ENCODE measurements at regions not wholly inside any gene's neighbourhood (a gene's known extent, or its start where the extent isn't known, plus 50 kb on each side); places are given as distances from the start of the nearest gene placed in this dataset.

GRCh38 chr6:92292067-92292466 lies 1127.3 kb downstream of the EPHA7 start:
- H3K4me3 ChIP-seq (ENCODE audit: low read depth, low read length) = no peak overlapping the region
- no peak for DNase-seq (ENCODE audit: low read depth)
- TF ChIP-seq MAX (IDR thresholded peaks at IDR 0.05; ENCODE audit: low read depth, low read length) (no peak), CTCF (IDR thresholded peaks at IDR 0.05; ENCODE audit: low read depth, low read length) (no peak), POLR2A (IDR thresholded peaks at IDR 0.05; ENCODE audit: extremely low read depth, insufficient read length) (no peak), MYC (IDR thresholded peaks at IDR 0.05; ENCODE audit: low read depth, low read length) (no peak)

GRCh38 chr6:92289831-92290230 lies 1129.5 kb downstream of the EPHA7 start:
- no peak overlapping the region for H3K4me3 ChIP-seq (ENCODE audit: low read depth, low read length)
- TF ChIP-seq CTCF (IDR thresholded peaks at IDR 0.05; ENCODE audit: low read depth, low read length) (no peak), MYC (IDR thresholded peaks at IDR 0.05; ENCODE audit: low read depth, low read length) (no peak), MAX (IDR thresholded peaks at IDR 0.05; ENCODE audit: low read depth, low read length) (no peak), POLR2A (IDR thresholded peaks at IDR 0.05; ENCODE audit: extremely low read depth, insufficient read length) (no peak)
- no peak for DNase-seq (ENCODE audit: low read depth)

- no peak for TF ChIP-seq CTCF (IDR thresholded peaks at IDR 0.05; ENCODE audit: low read depth, low read length)
- TF ChIP-seq POLR2A (IDR thresholded peaks at IDR 0.05; ENCODE audit: extremely low read depth, insufficient read length) = no peak
- no peak for TF ChIP-seq MYC (IDR thresholded peaks at IDR 0.05; ENCODE audit: low read depth, low read length)
- TF ChIP-seq MAX (IDR thresholded peaks at IDR 0.05; ENCODE audit: low read depth, low read length) = no peak
- DNase-seq (ENCODE audit: low read depth) = no peak
- H3K4me3 ChIP-seq (ENCODE audit: low read depth, low read length) = no peak overlapping the region
These were observed 1137.7 kb downstream of the EPHA7 start for GRCh38 chr6:92281571-92282076.

GRCh38 chr6:92275150-92275549 lies 1144.2 kb downstream of the EPHA7 start:
- no peak overlapping the region for H3K4me3 ChIP-seq (ENCODE audit: low read depth, low read length)
- DNase-seq (ENCODE audit: low read depth) = no peak
- no peak for TF ChIP-seq CTCF (IDR thresholded peaks at IDR 0.05; ENCODE audit: low read depth, low read length)
- TF ChIP-seq POLR2A (IDR thresholded peaks at IDR 0.05; ENCODE audit: extremely low read depth, insufficient read length) = no peak
- no peak for TF ChIP-seq MAX (IDR thresholded peaks at IDR 0.05; ENCODE audit: low read depth, low read length)
- no peak for TF ChIP-seq MYC (IDR thresholded peaks at IDR 0.05; ENCODE audit: low read depth, low read length)

- no peak overlapping the region for H3K4me3 ChIP-seq (ENCODE audit: low read depth, low read length)
- TF ChIP-seq MYC (IDR thresholded peaks at IDR 0.05; ENCODE audit: low read depth, low read length) (no peak), MAX (IDR thresholded peaks at IDR 0.05; ENCODE audit: low read depth, low read length) (no peak), POLR2A (IDR thresholded peaks at IDR 0.05; ENCODE audit: extremely low read depth, insufficient read length) (no peak), CTCF (IDR thresholded peaks at IDR 0.05; ENCODE audit: low read depth, low read length) (no peak)
- DNase-seq (ENCODE audit: low read depth) = no peak
These were observed 1144.8 kb downstream of the EPHA7 start for GRCh38 chr6:92274588-92274987.
